ENCODE measurements at regions not wholly inside any gene's neighbourhood (a gene's known extent, or its start where the extent isn't known, plus 50 kb on each side); places are given as distances from the start of the nearest gene placed in this dataset.

GRCh38 chr4:137360761-137361160 is 171.5 kb downstream of the PCDH18 start:
- TF ChIP-seq POLR2A (IDR thresholded peaks at IDR 0.05): no peak
- TF ChIP-seq CTCF (IDR thresholded peaks at IDR 0.05): no peak
- TF ChIP-seq POLR2AphosphoS5 (IDR thresholded peaks at IDR 0.05; ENCODE audit: insufficient read depth in 1 of 2, low read depth in 1 of 2): no peak

All from vagina (tissue), 2 donors.